ENCODE measurements at regions not wholly inside any gene's neighbourhood (a gene's known extent, or its start where the extent isn't known, plus 50 kb on each side); places are given as distances from the start of the nearest gene placed in this dataset.

GRCh38 chr18:78411539-78411938, 568.1 kb upstream of the SALL3 start:
- Histone ChIP-seq H3K4me3 (no peak overlapping the region), H3K27ac (no peak overlapping the region)
- DNase-seq (ENCODE audit: low spot score), result no peak
- TF ChIP-seq, protein P1, sequence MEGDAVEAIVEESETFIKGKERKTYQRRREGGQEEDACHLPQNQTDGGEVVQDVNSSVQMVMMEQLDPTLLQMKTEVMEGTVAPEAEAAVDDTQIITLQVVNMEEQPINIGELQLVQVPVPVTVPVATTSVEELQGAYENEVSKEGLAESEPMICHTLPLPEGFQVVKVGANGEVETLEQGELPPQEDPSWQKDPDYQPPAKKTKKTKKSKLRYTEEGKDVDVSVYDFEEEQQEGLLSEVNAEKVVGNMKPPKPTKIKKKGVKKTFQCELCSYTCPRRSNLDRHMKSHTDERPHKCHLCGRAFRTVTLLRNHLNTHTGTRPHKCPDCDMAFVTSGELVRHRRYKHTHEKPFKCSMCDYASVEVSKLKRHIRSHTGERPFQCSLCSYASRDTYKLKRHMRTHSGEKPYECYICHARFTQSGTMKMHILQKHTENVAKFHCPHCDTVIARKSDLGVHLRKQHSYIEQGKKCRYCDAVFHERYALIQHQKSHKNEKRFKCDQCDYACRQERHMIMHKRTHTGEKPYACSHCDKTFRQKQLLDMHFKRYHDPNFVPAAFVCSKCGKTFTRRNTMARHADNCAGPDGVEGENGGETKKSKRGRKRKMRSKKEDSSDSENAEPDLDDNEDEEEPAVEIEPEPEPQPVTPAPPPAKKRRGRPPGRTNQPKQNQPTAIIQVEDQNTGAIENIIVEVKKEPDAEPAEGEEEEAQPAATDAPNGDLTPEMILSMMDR (IDR thresholded peaks at IDR 0.05), result no peak

GRCh38 chr18:78414302-78414701, 565.3 kb upstream of the SALL3 start:
- DNase-seq (ENCODE audit: low spot score), result peak; percentile 65
- H3K27ac ChIP-seq, result no peak overlapping the region
- TF ChIP-seq, protein P1 (IDR thresholded peaks at IDR 0.05), result no peak
- H3K4me3 ChIP-seq, result no peak overlapping the region

DNA sequence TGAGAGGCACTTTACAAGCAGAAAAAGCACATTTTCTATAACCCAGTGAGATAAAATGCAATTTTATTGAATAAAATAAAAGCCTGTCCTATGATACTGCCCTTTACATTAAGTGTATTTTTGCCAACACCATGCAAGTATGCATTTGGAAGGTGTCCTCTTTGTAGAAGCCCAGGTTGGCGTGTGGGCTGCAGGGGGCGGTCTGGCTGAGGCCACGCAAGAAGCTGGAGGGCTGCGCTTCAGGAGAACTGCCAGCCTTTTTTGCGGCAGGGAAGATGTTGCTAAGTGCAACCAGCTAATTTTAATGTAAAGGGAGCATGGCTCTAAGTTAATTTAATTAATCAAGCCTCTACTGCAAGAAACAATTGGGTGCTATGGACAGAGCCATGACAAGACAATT, 562.8 kb upstream of the SALL3 start:
- DNase-seq (ENCODE audit: low spot score), result peak; percentile 14
- Histone ChIP-seq H3K27ac (no peak overlapping the region), H3K4me3 (no peak overlapping the region)
- TF ChIP-seq, protein P1 (IDR thresholded peaks at IDR 0.05), result no peak

- Histone ChIP-seq H3K27ac (no peak overlapping the region), H3K4me3 (no peak overlapping the region)
- TF ChIP-seq, protein P1 (IDR thresholded peaks at IDR 0.05), result no peak
- peak; percentile 50 for DNase-seq (ENCODE audit: low spot score)
Measured at GRCh38 chr18:78418379-78418778, 561.2 kb upstream of the SALL3 start.

GRCh38 chr18:78419171-78419570, 560.4 kb upstream of the SALL3 start:
- no peak for DNase-seq (ENCODE audit: low spot score)
- Histone ChIP-seq H3K27ac (no peak overlapping the region), H3K4me3 (no peak overlapping the region)
- TF ChIP-seq, protein P1 (IDR thresholded peaks at IDR 0.05), result no peak

DNA sequence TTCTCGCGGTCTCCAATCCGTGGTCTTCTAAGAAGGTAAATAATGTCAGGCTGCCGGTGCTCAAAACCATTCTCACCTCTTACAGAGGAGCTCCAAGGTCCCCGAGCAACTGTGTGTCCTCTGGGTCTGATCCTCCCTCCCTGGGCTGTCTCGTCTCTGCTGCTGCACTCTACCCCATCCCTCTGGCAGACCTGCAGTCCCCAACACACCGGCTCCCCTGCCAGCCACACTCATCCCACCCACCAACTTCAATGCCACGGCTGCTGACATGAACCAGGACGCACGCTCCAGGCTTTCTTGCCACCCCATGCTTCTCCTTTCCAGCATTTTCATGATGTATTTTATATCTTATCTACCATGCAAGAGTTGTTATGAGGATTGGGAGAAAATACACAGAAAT, 559.5 kb upstream of the SALL3 start:
- Histone ChIP-seq H3K4me3 (no peak overlapping the region), H3K27ac (no peak overlapping the region)
- TF ChIP-seq, protein P1 (IDR thresholded peaks at IDR 0.05), result no peak
- DNase-seq (ENCODE audit: low spot score), result no peak

DNA sequence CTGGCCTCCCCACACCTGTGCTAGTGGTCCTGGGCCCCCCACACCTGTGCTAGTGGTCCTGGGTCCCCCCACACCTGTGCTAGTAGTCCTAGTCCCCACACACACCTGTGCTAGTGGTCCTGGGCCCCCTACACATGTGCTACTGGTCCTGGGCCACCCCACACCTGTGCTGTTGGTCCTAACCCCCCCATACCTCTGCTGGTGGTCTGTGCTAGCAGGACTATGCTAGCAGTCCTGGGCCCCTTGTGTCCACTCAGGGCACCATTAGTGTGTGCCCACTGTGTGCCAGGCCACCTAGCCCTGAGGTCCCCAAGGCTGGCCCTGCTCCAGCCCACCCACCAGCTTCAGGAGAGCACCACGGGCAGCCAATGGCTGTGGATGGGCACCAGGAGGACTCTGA, 558.2 kb upstream of the SALL3 start:
- Histone ChIP-seq H3K4me3 (no peak overlapping the region), H3K27ac (no peak overlapping the region)
- DNase-seq (ENCODE audit: low spot score), result no peak
- TF ChIP-seq, protein P1 (IDR thresholded peaks at IDR 0.05), result no peak

Data from coronary artery (tissue), 2 donors.